DND-41 (cell line): ENCODE measurements at regions not wholly inside any gene's neighbourhood (a gene's known extent, or its start where the extent isn't known, plus 50 kb on each side); places are given as distances from the start of the nearest gene placed in this dataset.

Source experiments
- ATAC-seq: fragments of 200-7000 bp; cut with Tn5 transposase; 3 replicates; pipeline ENCODE4 v1.9.1; 2021; ENCODE audit warnings: low read depth; ENCODE audit not compliant: insufficient read depth
- DNase-seq: peaks from one replicate; pipeline ENCODE4 v3.0.0-alpha.2; 2020
- H2AFZ ChIP-seq: 2 replicates; pipeline ENCODE4 v1.6.0; 2012; ENCODE audit warnings: low read depth, low read length
- H3K27ac ChIP-seq: 2 replicates; pipeline ENCODE4 v1.5.1; 2012; ENCODE audit warnings: low read length, inconsistent platforms
- H3K27me3 ChIP-seq: fragments of 200-600 bp; sonication (generic); 2 replicates; pipeline ENCODE4 v1.6.0; 2012; ENCODE audit warnings: low read length, mild to moderate bottlenecking, inconsistent platforms; ENCODE audit not compliant: insufficient read depth, poor library complexity
- H3K36me3 ChIP-seq: 2 replicates; pipeline ENCODE4 v1.5.1; 2012; ENCODE audit warnings: low read length, inconsistent platforms; ENCODE audit not compliant: insufficient read depth
- H3K4me1 ChIP-seq: 2 replicates; pipeline ENCODE4 v1.5.1; 2012; ENCODE audit warnings: mild to moderate bottlenecking, low read length; ENCODE audit not compliant: insufficient read depth
- H3K4me2 ChIP-seq: 2 replicates; pipeline ENCODE4 v1.6.0; 2012; ENCODE audit warnings: mild to moderate bottlenecking, moderate library complexity, low read length, inconsistent platforms; ENCODE audit not compliant: insufficient read depth
- H3K4me3 ChIP-seq, 2 experiments: fragments of 200-600 bp in 1 of 2; shearing (Covaris generic) in 1 of 2; 2 replicates each; pipeline ENCODE4 v1.5.1; 2012 to 2016; ENCODE audit warnings: inconsistent platforms in 2 of 2, low read length in 2 of 2, mild to moderate bottlenecking in 2 of 2, low read depth in 1 of 2, moderate library complexity in 1 of 2
- H3K79me2 ChIP-seq: 2 replicates; pipeline ENCODE4 v1.6.0; 2012; ENCODE audit warnings: low read length, inconsistent platforms; ENCODE audit not compliant: insufficient read depth
- H3K9ac ChIP-seq: 2 replicates; pipeline ENCODE4 v1.6.0; 2012; ENCODE audit warnings: low read depth, mild to moderate bottlenecking, inconsistent platforms, low read length, moderate library complexity
- H3K9me3 ChIP-seq: 2 replicates; pipeline ENCODE4 v1.5.1; 2012; ENCODE audit warnings: low read length, moderate library complexity, mild to moderate bottlenecking, inconsistent platforms; ENCODE audit not compliant: insufficient read depth, severe bottlenecking
- H4K20me1 ChIP-seq: 2 replicates; pipeline ENCODE4 v1.6.0; 2012; ENCODE audit warnings: low read length; ENCODE audit not compliant: insufficient read depth
- CTCF ChIP-seq: IDR thresholded peaks from 2 replicates; pipeline ENCODE4 v1.5.1; 2012; ENCODE audit warnings: borderline replicate concordance, low read length, moderate library complexity, mild to moderate bottlenecking; ENCODE audit not compliant: poor library complexity, severe bottlenecking; ENCODE audit errors: extremely low read depth
- EZH2 ChIP-seq: IDR thresholded peaks from 3 replicates; pipeline ENCODE4 v1.6.1; 2012; ENCODE audit warnings: borderline replicate concordance, low read depth, mild to moderate bottlenecking, moderate library complexity, low read length, inconsistent platforms; ENCODE audit not compliant: severe bottlenecking

GRCh38 chr4:175066923-175067627 is 148.9 kb downstream of the ADAM29 start:
- ATAC-seq (peak; percentile 49; the same call in 1 of the 3 replicates), DNase-seq (no peak)
- no peaks in the 10 kb centered on the region for H4K20me1 ChIP-seq
- no peaks in the 10 kb centered on the region for H3K9me3 ChIP-seq
- no peaks in the 10 kb centered on the region for H3K4me1 ChIP-seq
- no peak overlapping the region for H3K27ac ChIP-seq
- no peaks in the 10 kb centered on the region for H3K79me2 ChIP-seq
- no peak overlapping the region for H3K4me2 ChIP-seq
- no peak overlapping the region for H3K9ac ChIP-seq
- TF ChIP-seq CTCF: no peak
- no peaks in the 10 kb centered on the region for H3K27me3 ChIP-seq
- no peaks in the 10 kb centered on the region for H3K36me3 ChIP-seq
- no peak overlapping the region for H3K4me3 ChIP-seq
- H2AFZ ChIP-seq: no peak overlapping the region

GRCh38 chr4:175068266-175068665 is 150.1 kb downstream of the ADAM29 start:
- Histone ChIP-seq H3K9me3 (no peaks in the 10 kb centered on the region), H3K9ac (no peak overlapping the region), H3K36me3 (no peaks in the 10 kb centered on the region), H3K4me3 (no peak overlapping the region), H4K20me1 (no peaks in the 10 kb centered on the region), H3K4me1 (no peaks in the 10 kb centered on the region), H3K79me2 (no peaks in the 10 kb centered on the region), H2AFZ (no peak overlapping the region), H3K27me3 (no peaks in the 10 kb centered on the region), H3K4me2 (no peak overlapping the region), H3K27ac (no peak overlapping the region)
- no peak for ATAC-seq
- no peak for DNase-seq
- no peak for TF ChIP-seq EZH2
- TF ChIP-seq CTCF: no peak

DNA sequence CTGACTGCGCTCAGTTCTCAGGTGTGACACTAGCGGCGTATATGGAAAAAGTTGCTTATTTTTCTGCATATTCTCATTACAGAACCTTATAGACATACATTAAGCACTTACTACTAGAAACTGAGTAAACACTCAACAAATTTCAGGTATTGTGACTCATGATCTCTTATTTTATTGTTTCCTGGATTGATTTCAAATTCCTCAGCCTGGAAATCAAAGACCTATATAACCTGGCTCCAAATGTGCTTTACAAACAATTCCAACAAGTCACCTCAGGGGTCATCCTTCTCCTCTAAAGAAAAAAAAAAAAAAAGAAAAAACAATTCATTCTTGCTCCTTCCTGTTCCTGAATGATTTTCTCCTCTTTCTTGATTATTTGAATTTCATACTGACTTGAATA is 152.3 kb downstream of the ADAM29 start:
- H3K4me2 ChIP-seq: no peak overlapping the region

More for the DNA sequence above, 152.3 kb downstream of the ADAM29 start:
- Histone ChIP-seq H4K20me1 (no peaks in the 10 kb centered on the region), H2AFZ (no peak overlapping the region), H3K4me3 (no peak overlapping the region), H3K27me3 (no peaks in the 10 kb centered on the region), H3K36me3 (no peaks in the 10 kb centered on the region), H3K9ac (no peak overlapping the region), H3K4me1 (no peaks in the 10 kb centered on the region), H3K9me3 (no peaks in the 10 kb centered on the region), H3K79me2 (no peaks in the 10 kb centered on the region), H3K27ac (no peak overlapping the region)
- no peak for TF ChIP-seq CTCF
- TF ChIP-seq EZH2: no peak
- no peak for DNase-seq
- ATAC-seq: no peak
